ENCODE measurements at regions not wholly inside any gene's neighbourhood (a gene's known extent, or its start where the extent isn't known, plus 50 kb on each side); places are given as distances from the start of the nearest gene placed in this dataset.

DNA sequence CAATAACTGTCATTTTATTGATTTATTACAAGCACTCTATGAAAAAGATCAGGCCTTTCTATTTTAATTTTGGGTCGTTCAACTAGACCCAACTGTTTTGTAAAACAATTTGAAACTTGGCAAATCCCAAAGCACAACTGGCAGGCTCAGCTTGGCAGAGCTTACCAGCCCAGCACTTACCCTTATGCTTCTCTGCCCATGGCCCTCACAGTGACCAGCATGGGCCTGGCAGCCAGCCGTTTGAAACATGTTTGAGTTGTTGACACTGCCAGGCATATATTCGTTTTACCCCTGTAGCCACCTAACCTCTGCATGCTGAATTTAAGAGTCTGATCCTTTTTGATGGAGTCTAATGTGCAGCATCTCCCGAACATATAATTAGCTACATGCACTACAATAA is 796.7 kb upstream of the ADGRL2 start:
- Histone ChIP-seq H3K36me3 (no peaks in the 10 kb centered on the region), H3K4me3 (no peak overlapping the region), H3K27ac (no peak overlapping the region), H3K4me1 (no peaks in the 10 kb centered on the region), H3K9me3 (no peaks in the 10 kb centered on the region), H3K27me3 (no peaks in the 10 kb centered on the region)
- TF ChIP-seq, protein P1, sequence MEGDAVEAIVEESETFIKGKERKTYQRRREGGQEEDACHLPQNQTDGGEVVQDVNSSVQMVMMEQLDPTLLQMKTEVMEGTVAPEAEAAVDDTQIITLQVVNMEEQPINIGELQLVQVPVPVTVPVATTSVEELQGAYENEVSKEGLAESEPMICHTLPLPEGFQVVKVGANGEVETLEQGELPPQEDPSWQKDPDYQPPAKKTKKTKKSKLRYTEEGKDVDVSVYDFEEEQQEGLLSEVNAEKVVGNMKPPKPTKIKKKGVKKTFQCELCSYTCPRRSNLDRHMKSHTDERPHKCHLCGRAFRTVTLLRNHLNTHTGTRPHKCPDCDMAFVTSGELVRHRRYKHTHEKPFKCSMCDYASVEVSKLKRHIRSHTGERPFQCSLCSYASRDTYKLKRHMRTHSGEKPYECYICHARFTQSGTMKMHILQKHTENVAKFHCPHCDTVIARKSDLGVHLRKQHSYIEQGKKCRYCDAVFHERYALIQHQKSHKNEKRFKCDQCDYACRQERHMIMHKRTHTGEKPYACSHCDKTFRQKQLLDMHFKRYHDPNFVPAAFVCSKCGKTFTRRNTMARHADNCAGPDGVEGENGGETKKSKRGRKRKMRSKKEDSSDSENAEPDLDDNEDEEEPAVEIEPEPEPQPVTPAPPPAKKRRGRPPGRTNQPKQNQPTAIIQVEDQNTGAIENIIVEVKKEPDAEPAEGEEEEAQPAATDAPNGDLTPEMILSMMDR (IDR thresholded peaks at IDR 0.05), result no peak
- no peak for ATAC-seq
- intact Hi-C loops (cut with DNase I), result no loop called here
- DNase-seq, result no peak

DNA sequence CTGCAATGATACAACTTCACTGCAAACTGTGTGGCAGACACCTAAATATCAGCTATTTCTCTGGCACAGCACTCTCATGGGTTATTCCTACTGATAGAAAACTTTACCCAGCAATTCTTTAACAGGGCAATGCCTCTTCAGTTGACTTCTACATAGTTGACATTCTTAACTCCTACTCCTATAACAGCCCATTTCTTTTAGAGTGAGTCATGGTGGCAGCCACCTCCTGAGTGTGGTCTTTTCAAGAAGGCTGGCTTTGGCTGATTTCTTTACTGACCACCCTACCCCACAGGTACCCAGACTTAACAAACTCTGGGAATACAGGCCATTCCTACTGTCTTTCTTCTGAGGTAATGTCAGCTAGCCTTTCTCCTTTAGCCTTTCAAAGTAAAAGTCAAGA is 805.8 kb upstream of the ADGRL2 start:
- TF ChIP-seq, protein P1 (IDR thresholded peaks at IDR 0.05), result no peak
- DNase-seq, result no peak
- H3K27ac ChIP-seq, result no peak overlapping the region
- no peaks in the 10 kb centered on the region for H3K27me3 ChIP-seq
- intact Hi-C loops (cut with DNase I), result no loop called here
- no peaks in the 10 kb centered on the region for H3K9me3 ChIP-seq
- H3K36me3 ChIP-seq, result no peaks in the 10 kb centered on the region
- H3K4me1 ChIP-seq, result no peaks in the 10 kb centered on the region
- no peak overlapping the region for H3K4me3 ChIP-seq
- ATAC-seq, result no peak

DNA sequence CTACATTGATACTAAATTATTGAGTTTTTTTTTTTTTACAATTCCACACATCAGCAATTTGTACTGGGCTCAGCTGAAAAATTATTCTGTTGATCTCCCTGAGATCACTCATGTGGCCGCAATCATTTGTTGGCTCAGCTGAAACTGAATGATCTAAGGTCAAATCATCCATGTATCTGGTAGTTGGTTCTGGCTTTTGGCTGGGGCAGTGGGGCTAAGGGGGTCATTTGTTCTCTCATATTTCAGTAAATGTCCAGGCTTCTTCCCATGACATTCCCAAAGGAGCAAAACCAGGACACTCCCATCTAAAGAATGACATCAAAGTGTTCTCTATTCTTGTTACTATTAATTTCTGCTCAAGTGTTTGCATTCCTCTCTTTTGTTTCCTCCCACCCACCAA is 806.7 kb upstream of the ADGRL2 start:
- Histone ChIP-seq H3K4me3 (no peak overlapping the region), H3K9me3 (no peaks in the 10 kb centered on the region), H3K27ac (no peak overlapping the region), H3K27me3 (no peaks in the 10 kb centered on the region), H3K4me1 (no peaks in the 10 kb centered on the region), H3K36me3 (no peaks in the 10 kb centered on the region)
- no peak for DNase-seq
- ATAC-seq, result no peak
- intact Hi-C loops (cut with DNase I), result no loop called here
- TF ChIP-seq, protein P1 (IDR thresholded peaks at IDR 0.05), result no peak

DNA sequence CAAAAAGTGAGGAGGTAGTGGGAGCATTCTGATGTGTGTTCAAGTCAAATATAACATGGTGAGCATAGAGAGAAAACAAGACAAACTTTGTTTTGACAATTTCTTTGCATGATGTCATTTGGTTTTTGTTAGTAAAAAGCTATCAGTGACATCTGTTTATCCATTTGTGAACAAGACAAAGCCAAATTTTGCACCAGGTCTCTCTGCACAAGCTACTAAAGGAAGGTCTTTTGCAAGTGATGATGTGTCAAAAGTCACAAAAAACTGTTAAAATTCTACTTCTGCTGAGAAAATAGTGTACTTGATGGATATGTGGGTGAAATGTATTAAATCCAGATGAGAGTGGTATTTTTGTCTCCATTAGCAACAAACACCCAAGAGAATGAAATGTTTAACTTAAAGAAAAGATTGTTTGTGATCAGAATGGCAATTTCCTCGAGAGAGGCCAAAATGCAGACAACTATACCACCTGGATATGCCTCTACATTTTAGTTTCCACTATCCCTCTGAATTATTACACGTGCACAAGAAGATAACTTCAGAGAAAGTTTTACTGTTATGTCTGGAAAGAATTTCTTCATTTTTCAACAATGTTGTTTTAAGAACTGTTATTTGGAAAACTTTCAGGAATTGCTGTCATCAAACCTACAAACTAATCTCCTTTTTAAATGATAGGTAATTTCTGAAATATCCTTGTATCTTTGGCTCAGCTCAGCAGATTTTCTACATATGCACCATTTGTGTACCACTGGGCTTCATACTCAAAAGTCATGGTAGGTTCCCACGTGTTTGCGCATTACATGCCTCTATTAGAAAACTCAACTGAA is 807.4 kb upstream of the ADGRL2 start:
- H3K4me3 ChIP-seq, result no peak overlapping the region
- H3K27ac ChIP-seq, result no peak overlapping the region
- H3K9me3 ChIP-seq, result no peaks in the 10 kb centered on the region
- TF ChIP-seq, protein P1 (IDR thresholded peaks at IDR 0.05), result no peak
- no peaks in the 10 kb centered on the region for H3K27me3 ChIP-seq
- intact Hi-C loops (cut with DNase I), result no loop called here
- no peaks in the 10 kb centered on the region for H3K36me3 ChIP-seq
- no peak for DNase-seq
- H3K4me1 ChIP-seq, result no peaks in the 10 kb centered on the region
- ATAC-seq, result no peak

DNA sequence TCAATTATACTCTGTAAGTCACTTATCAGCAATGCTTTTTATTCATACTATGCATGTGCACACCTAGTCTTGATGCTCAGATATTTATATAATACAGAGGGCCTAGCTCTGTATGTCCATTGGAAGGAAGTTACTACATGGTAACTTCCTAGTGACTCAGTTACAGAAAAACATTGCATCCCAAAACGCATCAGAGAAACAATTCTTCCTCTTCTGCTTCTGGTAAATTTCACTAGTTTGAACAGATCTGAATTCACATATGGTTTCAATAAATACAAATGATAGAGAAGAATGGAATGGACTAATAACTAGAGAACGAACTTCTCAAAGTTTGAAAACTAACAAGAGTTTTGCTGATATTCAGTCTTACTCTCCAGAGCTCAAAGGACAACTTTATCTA is 811.3 kb upstream of the ADGRL2 start:
- ATAC-seq, result no peak
- Histone ChIP-seq H3K4me1 (no peaks in the 10 kb centered on the region), H3K27me3 (no peaks in the 10 kb centered on the region), H3K4me3 (no peak overlapping the region), H3K27ac (no peak overlapping the region), H3K36me3 (no peaks in the 10 kb centered on the region), H3K9me3 (no peaks in the 10 kb centered on the region)
- intact Hi-C loops (cut with DNase I), result no loop called here
- no peak for DNase-seq
- TF ChIP-seq, protein P1 (IDR thresholded peaks at IDR 0.05), result no peak
